CD4-positive, CD25-positive, alpha-beta regulatory T cell (primary cell): ENCODE measurements at regions not wholly inside any gene's neighbourhood (a gene's known extent, or its start where the extent isn't known, plus 50 kb on each side); places are given as distances from the start of the nearest gene placed in this dataset.

Experiments
- ATAC-seq, 2 donors: fragments of 150-1000 bp; cut with Tn5 transposase; one replicate each; pipeline ENCODE4 v1.10.0; 2021; ENCODE audit warnings: low read depth in 2 of 2, moderate number of reproducible peaks in 2 of 2, moderate library complexity in 1 of 2
- DNase-seq, 3 donors: peaks; one replicate each; pipeline versions ENCODE4 v3.0.0 to v3.0.0-alpha.2; 2012 to 2022; ENCODE audit warnings: mixed read lengths in 1 of 3
- H3K27ac ChIP-seq: one replicate; pipeline ENCODE4 v1.7.0; 2013; ENCODE audit warnings: mild to moderate bottlenecking, low read length; ENCODE audit not compliant: insufficient read depth, poor library complexity, severe bottlenecking
- H3K27me3 ChIP-seq: one replicate; pipeline ENCODE4 v1.7.0; 2013; ENCODE audit warnings: low read length; ENCODE audit not compliant: control insufficient read depth, insufficient read depth
- H3K36me3 ChIP-seq: one replicate; pipeline ENCODE4 v1.7.0; 2013; ENCODE audit warnings: mild to moderate bottlenecking, low read length, moderate library complexity; ENCODE audit not compliant: control insufficient read depth, insufficient read depth
- H3K4me1 ChIP-seq: 2 replicates; pipeline ENCODE4 v1.7.0; 2013; ENCODE audit warnings: mild to moderate bottlenecking, low read length; ENCODE audit not compliant: insufficient read depth, control insufficient read depth, poor library complexity, severe bottlenecking
- H3K4me3 ChIP-seq: one replicate; pipeline ENCODE4 v1.7.0; 2013; ENCODE audit warnings: low read depth, mild to moderate bottlenecking, low read length, moderate library complexity
- H3K9me3 ChIP-seq, 2 experiments: 1 replicate in 1 of 2; 2 replicates in 1 of 2; pipeline ENCODE4 v1.7.0; 2013; ENCODE audit warnings: low read length in 2 of 2, mild to moderate bottlenecking in 1 of 2, moderate library complexity in 1 of 2; ENCODE audit not compliant: control insufficient read depth in 2 of 2
- H3K27ac Mint-ChIP-seq, 3 donors: one replicate each; pipeline ENCODE4 v1.8.0; 2020 to 2022; ENCODE audit warnings: mild to moderate bottlenecking in 3 of 3, mixed read lengths in 3 of 3, moderate library complexity in 2 of 3
- H3K27me3 Mint-ChIP-seq: one replicate; pipeline ENCODE4 v1.8.0; 2022; ENCODE audit warnings: mild to moderate bottlenecking, mixed read lengths
- H3K36me3 Mint-ChIP-seq: one replicate; pipeline ENCODE4 v1.8.0; 2020; ENCODE audit warnings: mixed read lengths
- H3K4me1 Mint-ChIP-seq, 4 donors: one replicate each; pipeline ENCODE4 v1.8.0; 2020 to 2022; ENCODE audit warnings: mixed read lengths in 4 of 4, mild to moderate bottlenecking in 1 of 4
- H3K4me3 Mint-ChIP-seq, 4 donors: one replicate each; pipeline ENCODE4 v1.8.0; 2020 to 2022; ENCODE audit warnings: mild to moderate bottlenecking in 4 of 4, mixed read lengths in 4 of 4, moderate library complexity in 3 of 4
- H3K9me3 Mint-ChIP-seq, 7 donors: one replicate each; pipeline ENCODE4 v1.8.0; 2020 to 2022; ENCODE audit warnings: mixed read lengths in 7 of 7, mild to moderate bottlenecking in 3 of 7, moderate library complexity in 2 of 7

DNA sequence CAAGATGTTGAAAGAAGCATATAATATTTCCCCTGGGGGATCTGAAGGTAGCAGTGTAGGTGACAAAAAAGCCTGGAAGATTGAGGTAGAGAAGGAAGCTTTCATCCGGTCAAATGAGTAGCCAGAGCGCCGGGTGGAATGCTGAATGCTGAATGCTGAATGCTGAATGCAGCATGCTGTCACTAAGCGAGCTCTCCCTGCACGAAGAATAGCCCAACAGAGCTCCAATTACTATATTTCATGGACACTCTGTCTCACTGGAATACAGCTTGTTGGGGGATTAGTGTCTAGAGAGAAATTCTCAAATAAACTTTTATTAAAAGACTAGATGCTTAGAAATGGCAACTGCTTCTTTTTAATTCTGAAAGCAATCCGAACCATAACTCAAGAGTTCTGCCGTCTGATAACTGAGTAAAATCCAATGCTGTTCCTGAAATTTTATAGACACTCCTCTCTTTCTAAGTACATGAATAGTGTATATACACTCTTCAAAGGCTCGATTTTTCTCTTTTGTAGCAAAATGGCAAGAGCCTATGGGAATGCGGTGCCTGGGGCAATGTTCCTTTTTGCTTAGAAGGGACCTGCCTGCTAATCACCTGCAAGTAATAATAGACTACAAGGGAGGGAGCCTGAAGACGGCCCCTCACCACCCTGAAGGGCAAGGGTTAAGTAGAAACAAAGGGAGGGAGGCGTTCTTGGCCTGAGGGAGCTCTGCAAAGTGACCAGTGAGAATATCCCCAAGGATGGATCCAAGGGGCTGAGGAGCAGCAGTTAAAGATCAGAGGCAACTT is 203.7 kb upstream of the ESRRG start:
- Histone ChIP-seq H3K4me3 (no peak overlapping the region), H3K27ac (no peak overlapping the region), H3K27me3 (no peaks in the 10 kb centered on the region), H3K4me1 (no peaks in the 10 kb centered on the region), H3K9me3 (peaks cover 0 to 2% of the 10 kb centered on the region in 2 experiments), H3K36me3 (no peaks in the 10 kb centered on the region)
- Mint-ChIP-seq H3K9me3 (peaks cover 0 to 6% (median 2%) of the 10 kb centered on the region in 7 donors), H3K27ac (no peak overlapping the region), H3K27me3 (no peaks in the 10 kb centered on the region), H3K36me3 (no peaks in the 10 kb centered on the region), H3K4me3 (no peak overlapping the region), H3K4me1 (no peaks in the 10 kb centered on the region)
- DNase-seq = no peak
- no peak for ATAC-seq

DNA sequence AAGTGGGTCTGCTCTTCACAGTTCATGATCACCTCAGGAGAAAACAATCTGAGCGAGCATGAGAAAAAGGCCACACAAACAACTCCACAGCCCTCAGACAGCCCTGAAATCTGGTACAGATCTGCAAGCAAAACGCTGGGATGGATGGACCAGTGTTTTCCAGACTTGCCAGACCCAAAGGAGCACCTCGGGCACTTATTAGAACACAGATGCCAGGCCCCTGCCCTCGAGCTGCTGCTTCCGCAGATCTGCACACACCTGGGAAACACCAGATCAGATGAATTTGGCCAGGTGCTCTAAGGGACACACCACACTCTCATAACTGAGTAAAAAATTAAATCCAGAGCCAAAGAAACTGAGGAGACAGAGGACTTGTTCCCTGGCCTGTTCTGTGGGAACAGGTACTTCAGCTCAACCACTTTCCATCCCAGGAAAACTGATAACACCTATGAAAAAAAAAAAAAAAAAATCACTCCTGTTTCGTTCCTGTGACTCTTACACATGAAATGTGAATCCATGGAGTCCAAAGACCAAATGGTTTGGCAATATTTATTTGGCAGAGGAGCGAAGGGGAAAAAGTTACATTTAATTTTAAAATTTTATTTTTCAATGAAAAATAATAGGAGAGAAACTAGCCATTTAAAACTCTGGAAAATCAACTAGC is 202.9 kb upstream of the ESRRG start:
- Mint-ChIP-seq H3K4me3 (no peak overlapping the region), H3K27ac (peak overlapping the region in 1 of 3 donors; percentile 79), H3K36me3 (no peaks in the 10 kb centered on the region), H3K9me3 (peaks cover 0 to 6% (median 2%) of the 10 kb centered on the region in 7 donors), H3K27me3 (no peaks in the 10 kb centered on the region), H3K4me1 (no peaks in the 10 kb centered on the region)
- H3K4me3 ChIP-seq = no peak overlapping the region
- H3K27me3 ChIP-seq = no peaks in the 10 kb centered on the region
- H3K4me1 ChIP-seq = no peaks in the 10 kb centered on the region
- no peak for DNase-seq
- ATAC-seq = no peak
- H3K27ac ChIP-seq = no peak overlapping the region
- H3K36me3 ChIP-seq = no peaks in the 10 kb centered on the region
- peaks cover 0 to 2% of the 10 kb centered on the region in 2 experiments for H3K9me3 ChIP-seq

DNA sequence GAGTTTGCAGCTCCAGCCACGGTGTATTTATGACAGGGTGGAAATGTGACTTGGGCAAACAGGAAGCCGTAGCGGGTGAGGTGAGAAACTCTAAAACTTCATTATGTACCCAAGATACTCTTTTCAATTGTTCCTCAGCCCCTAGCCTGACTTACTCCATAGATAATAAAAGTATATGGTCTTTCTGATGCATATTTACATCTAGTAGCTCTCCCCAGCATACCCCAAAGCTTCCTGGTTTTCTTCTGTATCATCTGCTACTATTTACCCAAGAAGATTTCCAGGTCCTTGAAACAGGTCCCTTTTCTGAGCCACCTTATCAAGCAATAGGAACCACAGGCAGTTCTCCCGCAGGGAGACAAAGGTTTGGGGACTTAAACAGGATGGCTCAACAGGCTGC is 201.5 kb upstream of the ESRRG start:
- Mint-ChIP-seq H3K36me3 (no peaks in the 10 kb centered on the region), H3K27ac (no peak overlapping the region), H3K4me3 (no peak overlapping the region), H3K27me3 (no peaks in the 10 kb centered on the region), H3K9me3 (peaks cover 0 to 10% (median 4%) of the 10 kb centered on the region in 7 donors), H3K4me1 (no peaks in the 10 kb centered on the region)
- Histone ChIP-seq H3K4me1 (no peaks in the 10 kb centered on the region), H3K27me3 (no peaks in the 10 kb centered on the region), H3K36me3 (no peaks in the 10 kb centered on the region), H3K9me3 (peaks cover 0 to 2% of the 10 kb centered on the region in 2 experiments), H3K27ac (no peak overlapping the region), H3K4me3 (no peak overlapping the region)
- ATAC-seq = no peak
- no peak for DNase-seq

DNA sequence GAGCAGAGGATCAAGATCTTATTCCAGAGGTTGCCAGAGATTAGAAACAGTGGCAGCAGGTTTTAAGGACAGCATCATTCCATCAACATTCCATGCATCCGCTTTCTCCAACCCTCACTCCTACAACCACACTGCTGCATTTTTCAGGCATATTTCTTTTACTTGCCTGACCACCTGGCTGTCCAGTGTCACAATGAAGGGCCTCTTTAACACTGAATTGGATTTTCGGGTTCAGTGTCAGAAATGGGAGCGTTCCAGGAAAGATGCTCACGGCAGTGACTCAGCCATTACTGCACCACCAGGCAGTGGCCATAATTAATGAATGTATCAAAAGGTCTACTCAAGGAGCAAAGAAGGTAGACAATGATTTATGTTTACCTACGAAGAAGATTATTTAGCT is 200.4 kb upstream of the ESRRG start:
- no peak overlapping the region for H3K4me3 Mint-ChIP-seq
- no peak for DNase-seq
- H3K9me3 Mint-ChIP-seq = peaks cover 0 to 10% (median 4%) of the 10 kb centered on the region in 7 donors
- H3K36me3 Mint-ChIP-seq = no peaks in the 10 kb centered on the region
- no peak for ATAC-seq
- H3K4me1 ChIP-seq = no peaks in the 10 kb centered on the region
- no peak overlapping the region for H3K27ac Mint-ChIP-seq
- H3K4me3 ChIP-seq = no peak overlapping the region
- H3K9me3 ChIP-seq = peaks cover 0 to 2% of the 10 kb centered on the region in 2 experiments
- no peaks in the 10 kb centered on the region for H3K4me1 Mint-ChIP-seq
- H3K36me3 ChIP-seq = no peaks in the 10 kb centered on the region
- H3K27me3 Mint-ChIP-seq = no peaks in the 10 kb centered on the region
- H3K27me3 ChIP-seq = no peaks in the 10 kb centered on the region
- no peak overlapping the region for H3K27ac ChIP-seq

DNA sequence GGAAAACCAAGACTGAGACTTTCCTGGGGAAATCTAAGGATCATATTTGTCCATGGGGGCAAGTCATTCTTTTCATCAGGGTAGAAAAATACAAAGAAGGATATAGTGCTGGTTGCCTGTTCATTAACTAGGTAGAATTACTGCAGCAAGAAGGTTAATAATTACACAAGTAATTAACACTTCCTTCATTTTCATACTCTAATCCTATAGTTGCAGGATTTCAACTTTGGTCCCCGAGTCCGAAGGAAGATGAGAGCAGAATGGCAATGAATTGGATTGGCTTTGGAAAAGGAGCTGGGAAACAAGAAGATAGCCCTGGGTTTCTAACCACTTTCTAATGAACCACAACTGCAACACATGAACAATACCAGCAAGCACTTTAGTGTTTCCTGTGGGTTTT is 199.2 kb upstream of the ESRRG start:
- ATAC-seq (no peak), DNase-seq (no peak)
- Mint-ChIP-seq H3K9me3 (peaks cover 0 to 10% (median 4%) of the 10 kb centered on the region in 7 donors), H3K27ac (no peak overlapping the region), H3K27me3 (no peaks in the 10 kb centered on the region), H3K4me1 (no peaks in the 10 kb centered on the region), H3K4me3 (no peak overlapping the region), H3K36me3 (no peaks in the 10 kb centered on the region)
- Histone ChIP-seq H3K9me3 (peaks cover 0 to under 1% of the 10 kb centered on the region in 2 experiments), H3K4me3 (no peak overlapping the region), H3K27ac (no peak overlapping the region), H3K27me3 (no peaks in the 10 kb centered on the region), H3K4me1 (no peaks in the 10 kb centered on the region), H3K36me3 (no peaks in the 10 kb centered on the region)

DNA sequence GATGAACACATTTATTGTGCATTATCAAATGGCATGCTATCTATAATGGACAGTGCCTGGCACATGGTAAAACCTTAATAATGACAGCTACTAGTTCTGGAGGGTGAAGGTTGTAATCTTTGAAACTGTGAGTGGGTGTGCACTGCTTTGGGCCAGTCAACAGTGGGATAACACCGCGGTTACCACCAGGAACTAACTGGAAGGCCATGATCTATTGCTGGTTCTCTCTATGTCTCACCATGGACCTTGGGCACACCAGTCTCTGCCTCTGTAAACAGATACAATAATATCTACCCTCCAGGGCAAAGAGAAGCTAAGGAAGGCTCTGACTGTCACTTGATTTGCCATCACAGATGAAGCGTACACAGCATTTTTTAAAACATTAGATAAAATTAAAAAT is 198.6 kb upstream of the ESRRG start:
- no peak overlapping the region for H3K27ac Mint-ChIP-seq
- no peaks in the 10 kb centered on the region for H3K27me3 ChIP-seq
- H3K4me3 Mint-ChIP-seq = no peak overlapping the region
- DNase-seq (no peak), ATAC-seq (no peak)
- H3K9me3 Mint-ChIP-seq = peaks cover 0 to 10% (median 0%) of the 10 kb centered on the region in 7 donors
- H3K4me1 Mint-ChIP-seq = no peaks in the 10 kb centered on the region
- H3K4me1 ChIP-seq = no peaks in the 10 kb centered on the region
- no peak overlapping the region for H3K4me3 ChIP-seq
- no peaks in the 10 kb centered on the region for H3K36me3 ChIP-seq
- H3K27me3 Mint-ChIP-seq = no peaks in the 10 kb centered on the region
- H3K9me3 ChIP-seq = no peaks in the 10 kb centered on the region
- H3K36me3 Mint-ChIP-seq = no peaks in the 10 kb centered on the region
- no peak overlapping the region for H3K27ac ChIP-seq

DNA sequence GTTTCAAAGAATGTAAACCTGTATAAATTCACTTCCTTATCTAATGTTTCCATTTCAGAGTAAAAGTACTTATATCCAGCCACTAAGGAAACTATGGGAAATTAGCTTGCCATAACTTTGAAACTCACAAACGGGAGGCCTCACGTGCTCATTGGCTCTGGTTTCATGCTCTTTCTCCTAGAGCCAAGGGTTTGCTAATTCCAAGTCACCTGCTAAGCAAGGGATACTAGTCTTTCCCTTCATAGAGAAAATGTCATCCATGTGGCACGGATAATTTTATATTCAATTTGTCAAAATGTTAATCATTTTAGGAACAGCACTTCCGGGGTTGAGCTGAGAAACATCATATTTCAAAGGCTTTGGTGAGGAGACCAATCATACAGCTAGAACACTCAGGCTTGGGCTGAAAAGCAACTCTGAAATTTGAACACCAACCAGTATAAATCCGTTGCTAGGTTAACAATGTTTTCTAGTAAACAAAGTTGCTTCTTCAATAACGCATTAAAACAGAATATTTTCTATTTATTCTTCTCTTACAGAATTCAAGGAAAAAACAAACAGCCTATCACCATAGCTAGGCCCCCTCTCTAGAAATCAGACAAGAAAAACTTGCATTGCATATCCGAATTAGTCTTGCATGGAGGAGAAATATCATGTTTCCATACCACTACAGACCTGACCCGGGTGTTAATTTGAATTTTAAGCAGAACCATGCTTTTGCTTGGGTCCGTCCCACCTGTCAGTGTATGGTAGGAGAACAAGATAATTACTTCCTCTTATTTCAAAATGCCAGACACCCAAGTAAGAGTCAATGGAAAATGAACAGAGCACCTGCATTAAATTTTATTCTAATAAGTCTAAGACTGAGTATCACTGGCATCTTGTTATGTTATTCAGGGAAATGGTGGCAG is 196.1 kb upstream of the ESRRG start:
- Histone ChIP-seq H3K27ac (no peak overlapping the region), H3K9me3 (no peaks in the 10 kb centered on the region), H3K27me3 (no peaks in the 10 kb centered on the region), H3K36me3 (no peaks in the 10 kb centered on the region), H3K4me3 (no peak overlapping the region), H3K4me1 (no peaks in the 10 kb centered on the region)
- no peaks in the 10 kb centered on the region for H3K27me3 Mint-ChIP-seq
- H3K36me3 Mint-ChIP-seq = no peaks in the 10 kb centered on the region
- peak overlapping the region in 1 of 3 donors; percentile 26 for H3K27ac Mint-ChIP-seq
- no peak for ATAC-seq
- H3K4me3 Mint-ChIP-seq = peak overlapping the region in 1 of 4 donors; percentile 10
- H3K4me1 Mint-ChIP-seq = no peaks in the 10 kb centered on the region
- peaks cover 0 to 10% (median 0%) of the 10 kb centered on the region in 7 donors for H3K9me3 Mint-ChIP-seq
- DNase-seq = no peak
